ENCODE measurements at regions not wholly inside any gene's neighbourhood (a gene's known extent, or its start where the extent isn't known, plus 50 kb on each side); places are given as distances from the start of the nearest gene placed in this dataset.

GRCh38 chr18:45325778-45326177 lies 289.5 kb upstream of the SLC14A2 start:
- CTCF ChIA-PET, result no interaction called here
- Mint-ChIP-seq H3K4me3 (ENCODE audit: unreplicated experiment) (no peak overlapping the region), H3K27me3 (ENCODE audit: insufficient read depth, unreplicated experiment) (no peaks in the 10 kb centered on the region), H3K36me3 (ENCODE audit: insufficient read depth, unreplicated experiment) (no peaks in the 10 kb centered on the region), H3K27ac (ENCODE audit: unreplicated experiment) (no peak overlapping the region), H3K4me1 (ENCODE audit: low read depth, unreplicated experiment) (no peaks in the 10 kb centered on the region), H3K9me3 (ENCODE audit: unreplicated experiment) (no peaks in the 10 kb centered on the region)
- intact Hi-C loops (cut with micrococcal nuclease; ENCODE audit: unreplicated experiment), result no loop called here
- Histone ChIP-seq H3K27me3 (replicated peaks; ENCODE audit: control insufficient read depth, insufficient read depth, low read length) (no peaks in the 10 kb centered on the region), H3K36me3 (ENCODE audit: control insufficient read depth, insufficient read depth, low read length) (no peaks in the 10 kb centered on the region), H3K9me3 (no peaks in the 10 kb centered on the region), H3K4me1 (no peaks in the 10 kb centered on the region), H3K4me3 (ENCODE audit: low read depth, low read length) (no peak overlapping the region)
- no TSS peak for BruUV-seq (replicated peaks)
- DNase-seq, result no peak
- POLR2A ChIA-PET, result no interaction called here
- TF ChIP-seq CTCF (IDR thresholded peaks at IDR 0.05; ENCODE audit: insufficient read depth in 1 of 2, low read depth in 1 of 2, low read length in 1 of 2, severe bottlenecking in 1 of 2, unreplicated experiment in 1 of 2), result no peak

GRCh38 chr18:45326505-45326904 lies 288.8 kb upstream of the SLC14A2 start:
- no TSS peak for BruUV-seq (replicated peaks)
- TF ChIP-seq CTCF (IDR thresholded peaks at IDR 0.05; ENCODE audit: insufficient read depth in 1 of 2, low read depth in 1 of 2, low read length in 1 of 2, severe bottlenecking in 1 of 2, unreplicated experiment in 1 of 2), result no peak
- no peaks in the 10 kb centered on the region for H3K36me3 Mint-ChIP-seq (ENCODE audit: insufficient read depth, unreplicated experiment)
- H3K4me3 Mint-ChIP-seq (ENCODE audit: unreplicated experiment), result no peak overlapping the region
- no peaks in the 10 kb centered on the region for H3K9me3 Mint-ChIP-seq (ENCODE audit: unreplicated experiment)
- no peaks in the 10 kb centered on the region for H3K27me3 Mint-ChIP-seq (ENCODE audit: insufficient read depth, unreplicated experiment)
- no peaks in the 10 kb centered on the region for H3K4me1 ChIP-seq
- no peaks in the 10 kb centered on the region for H3K4me1 Mint-ChIP-seq (ENCODE audit: low read depth, unreplicated experiment)
- H3K27ac Mint-ChIP-seq (ENCODE audit: unreplicated experiment), result no peak overlapping the region
- ChIA-PET CTCF (no interaction called here), POLR2A (no interaction called here)
- H3K27me3 ChIP-seq (replicated peaks; ENCODE audit: control insufficient read depth, insufficient read depth, low read length), result no peaks in the 10 kb centered on the region
- no peaks in the 10 kb centered on the region for H3K36me3 ChIP-seq (ENCODE audit: control insufficient read depth, insufficient read depth, low read length)
- H3K4me3 ChIP-seq (ENCODE audit: low read depth, low read length), result no peak overlapping the region
- H3K9me3 ChIP-seq, result no peaks in the 10 kb centered on the region
- intact Hi-C loops (cut with micrococcal nuclease; ENCODE audit: unreplicated experiment), result no loop called here
- DNase-seq, result no peak

GRCh38 chr18:45328296-45328695 lies 287.0 kb upstream of the SLC14A2 start:
- no peak overlapping the region for H3K4me3 Mint-ChIP-seq (ENCODE audit: unreplicated experiment)
- Histone ChIP-seq H3K4me1 (no peaks in the 10 kb centered on the region), H3K4me3 (ENCODE audit: low read depth, low read length) (no peak overlapping the region), H3K27me3 (replicated peaks; ENCODE audit: control insufficient read depth, insufficient read depth, low read length) (no peaks in the 10 kb centered on the region), H3K36me3 (ENCODE audit: control insufficient read depth, insufficient read depth, low read length) (no peaks in the 10 kb centered on the region), H3K9me3 (no peaks in the 10 kb centered on the region)
- H3K9me3 Mint-ChIP-seq (ENCODE audit: unreplicated experiment), result no peaks in the 10 kb centered on the region
- ChIA-PET POLR2A (no interaction called here), CTCF (no interaction called here)
- no TSS peak for BruUV-seq (replicated peaks)
- intact Hi-C loops (cut with micrococcal nuclease; ENCODE audit: unreplicated experiment), result no loop called here
- TF ChIP-seq CTCF (IDR thresholded peaks at IDR 0.05; ENCODE audit: insufficient read depth in 1 of 2, low read depth in 1 of 2, low read length in 1 of 2, severe bottlenecking in 1 of 2, unreplicated experiment in 1 of 2), result no peak
- no peaks in the 10 kb centered on the region for H3K4me1 Mint-ChIP-seq (ENCODE audit: low read depth, unreplicated experiment)
- H3K36me3 Mint-ChIP-seq (ENCODE audit: insufficient read depth, unreplicated experiment), result no peaks in the 10 kb centered on the region
- DNase-seq, result no peak
- no peaks in the 10 kb centered on the region for H3K27me3 Mint-ChIP-seq (ENCODE audit: insufficient read depth, unreplicated experiment)
- H3K27ac Mint-ChIP-seq (ENCODE audit: unreplicated experiment), result no peak overlapping the region

All from Caco-2 (cell line).